ENCODE measurements at regions not wholly inside any gene's neighbourhood (a gene's known extent, or its start where the extent isn't known, plus 50 kb on each side); places are given as distances from the start of the nearest gene placed in this dataset.
"Not testable (repeated sequence)": the region's sequence is repeated elsewhere in the genome, so short reads cannot be mapped to it uniquely, and the experiment has no call there.

GRCh38 chr1:238334170-238334569 lies 443.4 kb upstream of the ZP4 start:
- DNase-seq: no peak

GRCh38 chr1:238331557-238331956 lies 440.8 kb upstream of the ZP4 start:
- no peak for DNase-seq

GRCh38 chr1:238329671-238330070 lies 438.9 kb upstream of the ZP4 start:
- no peak for DNase-seq

- not testable (repeated sequence) for DNase-seq
Observed at GRCh38 chr1:238327033-238327432, 436.3 kb upstream of the ZP4 start.

GRCh38 chr1:238326479-238326878 lies 435.8 kb upstream of the ZP4 start:
- not testable (repeated sequence) for DNase-seq

GRCh38 chr1:238324211-238324864 lies 433.6 kb upstream of the ZP4 start:
- DNase-seq: no peak

GRCh38 chr1:238323490-238323889 lies 432.8 kb upstream of the ZP4 start:
- no peak for DNase-seq

- DNase-seq: no peak
Observed at GRCh38 chr1:238319957-238320356, 429.2 kb upstream of the ZP4 start.

- DNase-seq: no peak
Observed at GRCh38 chr1:238318294-238319110, 427.8 kb upstream of the ZP4 start.

- no peak for DNase-seq
Observed at GRCh38 chr1:238312969-238313368, 422.2 kb upstream of the ZP4 start.

GRCh38 chr1:238306411-238306810 lies 415.7 kb upstream of the ZP4 start:
- no peak for DNase-seq

- no peak for DNase-seq
Observed at GRCh38 chr1:238302646-238303045, 411.9 kb upstream of the ZP4 start.

GRCh38 chr1:238296371-238296770 lies 405.6 kb upstream of the ZP4 start:
- DNase-seq: no peak

GRCh38 chr1:238293075-238293474 lies 402.4 kb upstream of the ZP4 start:
- DNase-seq: no peak

- DNase-seq: no peak
Observed at GRCh38 chr1:238281418-238281817, 390.7 kb upstream of the ZP4 start.

GRCh38 chr1:238279694-238280380 lies 389.1 kb upstream of the ZP4 start:
- no peak for DNase-seq

GRCh38 chr1:238272145-238272544 lies 381.4 kb upstream of the ZP4 start:
- no peak for DNase-seq

GRCh38 chr1:238265866-238266265 lies 375.1 kb upstream of the ZP4 start:
- DNase-seq: no peak

- no peak for DNase-seq
Observed at GRCh38 chr1:238264951-238265350, 374.2 kb upstream of the ZP4 start.

GRCh38 chr1:238258510-238258909 lies 367.8 kb upstream of the ZP4 start:
- no peak for DNase-seq

- DNase-seq: no peak
Observed at GRCh38 chr1:238257018-238257621, 366.4 kb upstream of the ZP4 start.

GRCh38 chr1:238254935-238255334 lies 364.2 kb upstream of the ZP4 start:
- DNase-seq: no peak

- peak; percentile 13 for DNase-seq
Observed at GRCh38 chr1:238252033-238252802, 361.5 kb upstream of the ZP4 start.

Measured in SHP77 treated with DMSO at 0.1 percent for 48 hours (cell line).